ENCODE measurements at regions not wholly inside any gene's neighbourhood (a gene's known extent, or its start where the extent isn't known, plus 50 kb on each side); places are given as distances from the start of the nearest gene placed in this dataset.
"Not testable (repeated sequence)": the region's sequence is repeated elsewhere in the genome, so short reads cannot be mapped to it uniquely, and the experiment has no call there.

- not testable (repeated sequence) for DNase-seq (ENCODE audit: low read depth)
Observed at GRCh38 chr9:25045469-25045868, 499.8 kb upstream of the IZUMO3 start.

GRCh38 chr9:25029743-25030142, 484.0 kb upstream of the IZUMO3 start:
- no peak for DNase-seq (ENCODE audit: low read depth)

GRCh38 chr9:25025686-25026085, 480.0 kb upstream of the IZUMO3 start:
- no peak for DNase-seq (ENCODE audit: low read depth)

- DNase-seq (ENCODE audit: low read depth): no peak
Observed at GRCh38 chr9:25025156-25025555, 479.5 kb upstream of the IZUMO3 start.

GRCh38 chr9:25017779-25018178, 472.1 kb upstream of the IZUMO3 start:
- DNase-seq (ENCODE audit: low read depth): no peak

- DNase-seq (ENCODE audit: low read depth): no peak
Observed at GRCh38 chr9:25010027-25010662, 464.4 kb upstream of the IZUMO3 start.

GRCh38 chr9:25003686-25004085, 458.0 kb upstream of the IZUMO3 start:
- DNase-seq (ENCODE audit: low read depth): no peak

GRCh38 chr9:24986331-24986730, 440.6 kb upstream of the IZUMO3 start:
- DNase-seq (ENCODE audit: low read depth): no peak

GRCh38 chr9:24970780-24971179, 425.1 kb upstream of the IZUMO3 start:
- not testable (repeated sequence) for DNase-seq (ENCODE audit: low read depth)

GRCh38 chr9:24961762-24962161, 416.1 kb upstream of the IZUMO3 start:
- DNase-seq (ENCODE audit: low read depth): no peak

- DNase-seq (ENCODE audit: low read depth): no peak
Observed at GRCh38 chr9:24953070-24953469, 407.4 kb upstream of the IZUMO3 start.

GRCh38 chr9:24939109-24939850, 393.6 kb upstream of the IZUMO3 start:
- no peak for DNase-seq (ENCODE audit: low read depth)

- no peak for DNase-seq (ENCODE audit: low read depth)
Observed at GRCh38 chr9:24936117-24936516, 390.4 kb upstream of the IZUMO3 start.

- DNase-seq (ENCODE audit: low read depth): no peak
Observed at GRCh38 chr9:24932785-24933184, 387.1 kb upstream of the IZUMO3 start.

GRCh38 chr9:24931894-24932293, 386.2 kb upstream of the IZUMO3 start:
- no peak for DNase-seq (ENCODE audit: low read depth)

GRCh38 chr9:24912767-24913166, 367.1 kb upstream of the IZUMO3 start:
- DNase-seq (ENCODE audit: low read depth): no peak

- DNase-seq (ENCODE audit: low read depth): no peak
Observed at GRCh38 chr9:24901319-24901718, 355.6 kb upstream of the IZUMO3 start.

- DNase-seq (ENCODE audit: low read depth): no peak
Observed at GRCh38 chr9:24900179-24900578, 354.5 kb upstream of the IZUMO3 start.

GRCh38 chr9:24899463-24899862, 353.8 kb upstream of the IZUMO3 start:
- no peak for DNase-seq (ENCODE audit: low read depth)

- DNase-seq (ENCODE audit: low read depth): no peak
Observed at GRCh38 chr9:24897826-24898225, 352.1 kb upstream of the IZUMO3 start.

- DNase-seq (ENCODE audit: low read depth): no peak
Observed at GRCh38 chr9:24881361-24881760, 335.7 kb upstream of the IZUMO3 start.

GRCh38 chr9:24879591-24879990, 333.9 kb upstream of the IZUMO3 start:
- DNase-seq (ENCODE audit: low read depth): no peak

- not testable (repeated sequence) for DNase-seq (ENCODE audit: low read depth)
Observed at GRCh38 chr9:24856601-24857000, 310.9 kb upstream of the IZUMO3 start.
